HG02642 (cell line): ENCODE measurements at regions not wholly inside any gene's neighbourhood (a gene's known extent, or its start where the extent isn't known, plus 50 kb on each side); places are given as distances from the start of the nearest gene placed in this dataset.
"Not testable (repeated sequence)": the region's sequence is repeated elsewhere in the genome, so short reads cannot be mapped to it uniquely, and the experiment has no call there.

Experiments used
- ATAC-seq: cut with Tn5 transposase; IDR thresholded peaks from one replicate; pipeline ENCODE4 v1.9.1; 2021; ENCODE audit warnings: mild to moderate bottlenecking; ENCODE audit not compliant: unreplicated experiment, poor library complexity

- not testable (repeated sequence) for ATAC-seq
These were observed 174.8 kb downstream of the COL12A1 start for GRCh38 chr6:75031102-75031501.

GRCh38 chr6:75029333-75029732, 176.5 kb downstream of the COL12A1 start:
- no peak for ATAC-seq

GRCh38 chr6:75025371-75025770, 180.5 kb downstream of the COL12A1 start:
- ATAC-seq: no peak

- no peak for ATAC-seq
These were observed 181.0 kb downstream of the COL12A1 start for GRCh38 chr6:75024828-75025227.

GRCh38 chr6:75023634-75024033, 182.2 kb downstream of the COL12A1 start:
- ATAC-seq: no peak

GRCh38 chr6:75020971-75021370, 184.9 kb downstream of the COL12A1 start:
- no peak for ATAC-seq

- no peak for ATAC-seq
These were observed 185.5 kb downstream of the COL12A1 start for GRCh38 chr6:75020376-75020775.

- no peak for ATAC-seq
These were observed 193.8 kb downstream of the COL12A1 start for GRCh38 chr6:75012018-75012417.

GRCh38 chr6:75003984-75004383, 201.9 kb downstream of the COL12A1 start:
- ATAC-seq: not testable (repeated sequence)

- no peak for ATAC-seq
These were observed 208.2 kb downstream of the COL12A1 start for GRCh38 chr6:74997646-74998045.

- ATAC-seq: no peak
These were observed 212.7 kb downstream of the COL12A1 start for GRCh38 chr6:74993136-74993535.

- ATAC-seq: no peak
These were observed 214.1 kb downstream of the COL12A1 start for GRCh38 chr6:74991573-74992332.

- ATAC-seq: no peak
These were observed 226.6 kb downstream of the COL12A1 start for GRCh38 chr6:74979065-74979766.

GRCh38 chr6:74976701-74977100, 229.2 kb downstream of the COL12A1 start:
- no peak for ATAC-seq

- ATAC-seq: no peak
These were observed 229.8 kb downstream of the COL12A1 start for GRCh38 chr6:74976026-74976425.

GRCh38 chr6:74973591-74973990, 232.3 kb downstream of the COL12A1 start:
- ATAC-seq: no peak

- no peak for ATAC-seq
These were observed 234.2 kb downstream of the COL12A1 start for GRCh38 chr6:74971633-74972032.

GRCh38 chr6:74969591-74970267, 236.1 kb downstream of the COL12A1 start:
- ATAC-seq: no peak

- ATAC-seq: no peak
These were observed 238.0 kb downstream of the COL12A1 start for GRCh38 chr6:74967821-74968220.

GRCh38 chr6:74966712-74967111, 239.1 kb downstream of the COL12A1 start:
- no peak for ATAC-seq

- ATAC-seq: no peak
These were observed 240.9 kb downstream of the COL12A1 start for GRCh38 chr6:74964871-74965441.
